GM18858 (cell line): ENCODE measurements at regions not wholly inside any gene's neighbourhood (a gene's known extent, or its start where the extent isn't known, plus 50 kb on each side); places are given as distances from the start of the nearest gene placed in this dataset.

Experiments used
- ATAC-seq: cut with Tn5 transposase; IDR thresholded peaks from one replicate; pipeline ENCODE4 v1.9.1; 2021; ENCODE audit not compliant: unreplicated experiment

DNA sequence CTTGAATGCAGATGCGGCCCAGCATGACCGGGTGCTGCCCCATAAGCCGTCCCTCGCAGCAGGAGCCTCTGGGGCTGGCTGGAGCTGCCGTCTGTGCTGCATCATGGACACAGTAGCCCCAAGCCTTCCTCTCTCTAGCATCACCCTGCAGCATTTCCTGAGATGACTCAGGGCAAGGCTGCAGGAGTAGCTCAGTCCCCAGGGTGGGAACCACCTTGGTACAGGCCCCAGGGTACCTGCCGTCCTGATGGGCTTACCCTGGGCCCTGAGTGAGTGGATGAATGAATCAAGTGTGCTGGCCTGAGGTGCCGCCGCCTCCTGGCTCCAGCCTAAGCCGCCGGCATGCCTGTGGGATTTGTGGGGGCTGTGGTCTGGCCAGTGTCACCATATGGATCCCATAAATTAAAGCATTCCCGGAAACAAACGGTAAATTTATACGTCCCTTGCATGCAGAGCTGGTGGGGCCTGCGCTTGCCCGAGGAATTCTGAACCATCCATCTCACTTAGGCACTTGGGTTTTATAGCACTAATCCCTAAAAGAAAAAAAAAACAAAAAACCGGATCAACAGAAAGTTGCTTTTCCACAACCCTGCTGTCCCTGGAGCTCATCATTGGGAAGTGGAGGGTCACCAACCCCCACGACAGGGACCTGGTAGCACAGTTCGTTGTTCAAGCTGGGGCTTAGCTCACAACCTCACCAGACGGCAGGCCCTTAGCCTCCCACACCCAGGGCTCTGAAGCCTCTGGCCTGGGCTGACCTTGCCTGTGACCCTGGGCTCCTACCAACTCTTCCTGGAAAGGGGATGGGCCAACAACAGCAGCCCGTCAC lies 242.6 kb upstream of the CIBAR2 start:
- no peak for ATAC-seq

- ATAC-seq: no peak
These were observed 243.2 kb upstream of the CIBAR2 start for GRCh38 chr16:85355515-85355837.

GRCh38 chr16:85356157-85356556 lies 243.9 kb upstream of the CIBAR2 start:
- no peak for ATAC-seq

DNA sequence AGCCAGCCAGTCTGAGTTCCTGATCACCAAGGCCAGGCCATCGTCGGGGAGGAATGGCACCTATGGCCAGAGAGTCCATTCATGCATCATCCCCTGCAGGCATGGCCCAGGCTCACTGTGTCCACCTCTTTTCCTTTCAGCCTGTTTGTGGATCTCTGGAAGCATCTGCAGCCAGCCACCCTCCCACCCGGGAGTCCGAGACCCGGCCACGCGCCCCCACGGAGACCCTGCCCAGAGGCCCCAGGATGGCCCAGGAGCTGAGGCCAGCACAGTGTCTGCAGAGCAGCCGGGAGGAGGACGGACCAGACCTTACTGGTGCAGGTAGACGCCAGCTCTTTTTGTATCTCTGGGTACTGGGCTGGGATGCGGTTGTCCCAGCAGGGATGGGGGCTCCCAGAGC lies 245.1 kb upstream of the CIBAR2 start:
- ATAC-seq: no peak

- no peak for ATAC-seq
These were observed 245.7 kb upstream of the CIBAR2 start for GRCh38 chr16:85357924-85358505.

- no peak for ATAC-seq
These were observed 246.5 kb upstream of the CIBAR2 start for GRCh38 chr16:85358704-85359146.

GRCh38 chr16:85359147-85359822 lies 247.0 kb upstream of the CIBAR2 start:
- no peak for ATAC-seq

DNA sequence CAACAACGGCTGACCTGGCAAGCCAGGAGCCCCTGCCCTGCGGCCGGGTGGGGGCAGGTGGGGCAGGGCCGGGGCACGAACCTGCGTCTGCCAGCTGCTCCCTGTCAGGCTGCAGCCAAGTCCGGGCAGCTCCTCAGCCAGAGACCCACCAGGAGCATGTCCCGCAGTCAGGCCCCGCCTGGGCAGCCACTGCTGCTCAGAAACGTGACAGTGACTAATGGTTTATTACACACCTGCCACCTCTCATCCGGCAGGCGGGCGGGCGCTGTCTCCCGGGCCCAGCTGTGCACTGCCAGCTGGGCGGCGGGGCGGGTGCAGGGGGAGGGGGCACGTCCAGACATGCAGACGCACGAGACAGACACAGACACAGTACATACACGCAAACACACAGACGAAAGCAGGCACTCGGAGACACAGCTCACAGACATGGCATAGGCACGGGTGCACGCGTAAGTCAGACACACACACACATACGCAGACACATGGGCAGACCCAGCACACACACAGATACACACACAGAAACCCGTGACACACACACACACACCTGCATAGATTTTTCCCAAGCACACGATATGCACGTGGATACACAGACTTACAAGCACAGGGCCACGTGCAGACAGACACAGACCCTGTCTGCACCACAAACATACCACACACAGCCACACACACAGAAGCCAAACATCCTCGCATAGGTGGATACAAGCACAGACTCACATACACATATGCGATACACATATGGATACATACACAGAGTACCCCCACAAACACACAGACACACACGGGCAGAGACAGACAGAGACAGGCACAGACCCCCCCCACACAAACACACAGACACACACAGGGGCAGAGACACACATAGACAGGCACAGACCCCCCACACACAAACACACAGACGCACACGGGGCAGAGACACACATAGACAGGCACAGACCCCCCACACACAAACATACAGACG lies 248.3 kb upstream of the CIBAR2 start:
- ATAC-seq: no peak

DNA sequence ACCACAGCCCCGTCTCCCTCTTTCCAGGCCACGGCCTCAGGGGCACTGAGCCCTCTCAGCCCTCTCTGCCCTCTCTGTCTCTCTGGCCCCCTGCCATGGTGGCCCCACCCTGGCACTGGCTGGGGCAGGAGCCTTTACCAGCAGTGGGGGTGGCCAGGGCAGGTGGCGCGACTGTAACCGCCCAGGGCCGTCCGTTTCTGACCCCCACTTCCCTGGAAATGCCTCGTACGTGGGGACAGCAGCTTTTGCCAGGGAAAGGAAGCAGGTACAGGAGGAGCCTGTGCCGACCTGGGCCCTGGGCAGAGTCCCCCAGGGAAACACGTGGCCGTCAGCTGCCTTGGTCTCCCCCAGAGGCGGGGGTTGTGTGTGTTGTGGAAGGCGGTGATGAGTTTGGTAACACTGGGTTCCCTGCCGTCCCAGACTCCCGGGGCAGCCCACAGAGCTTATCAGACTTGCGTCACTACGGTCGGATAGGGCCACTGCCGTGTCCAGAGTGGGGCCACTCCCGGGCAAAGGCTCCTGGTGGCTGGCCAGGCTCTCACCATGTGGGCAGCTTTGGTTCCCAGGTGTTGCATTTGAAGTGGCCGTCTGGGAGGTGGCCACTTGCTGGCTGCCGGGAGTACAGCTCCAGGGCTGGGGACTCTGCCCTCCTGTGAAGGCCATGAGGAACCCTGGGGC lies 249.3 kb upstream of the CIBAR2 start:
- ATAC-seq: no peak

GRCh38 chr16:85362443-85362842 lies 250.2 kb upstream of the CIBAR2 start:
- ATAC-seq: no peak

- ATAC-seq: no peak
These were observed 249.7 kb upstream of the GSE1 start for GRCh38 chr16:85363427-85363826.

DNA sequence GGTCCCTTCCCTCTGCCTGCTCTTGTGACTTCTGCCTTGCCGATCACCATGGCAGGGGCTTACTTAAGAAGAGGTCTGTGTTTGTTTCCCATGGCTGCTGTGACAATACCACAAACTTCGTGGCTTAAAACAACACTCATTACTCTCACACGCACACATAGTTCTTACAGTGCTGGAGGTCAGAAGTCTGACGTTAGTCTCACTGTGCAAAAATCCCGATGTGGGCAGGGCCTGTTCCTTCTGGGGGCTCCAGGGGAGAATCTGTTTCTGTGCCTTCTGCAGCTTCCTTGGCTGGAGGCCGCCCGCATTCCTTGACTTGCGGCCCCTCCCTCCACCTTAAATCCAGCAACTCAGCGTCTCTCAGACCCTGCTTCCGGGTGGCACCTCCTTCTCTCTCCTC lies 249.2 kb upstream of the GSE1 start:
- no peak for ATAC-seq

DNA sequence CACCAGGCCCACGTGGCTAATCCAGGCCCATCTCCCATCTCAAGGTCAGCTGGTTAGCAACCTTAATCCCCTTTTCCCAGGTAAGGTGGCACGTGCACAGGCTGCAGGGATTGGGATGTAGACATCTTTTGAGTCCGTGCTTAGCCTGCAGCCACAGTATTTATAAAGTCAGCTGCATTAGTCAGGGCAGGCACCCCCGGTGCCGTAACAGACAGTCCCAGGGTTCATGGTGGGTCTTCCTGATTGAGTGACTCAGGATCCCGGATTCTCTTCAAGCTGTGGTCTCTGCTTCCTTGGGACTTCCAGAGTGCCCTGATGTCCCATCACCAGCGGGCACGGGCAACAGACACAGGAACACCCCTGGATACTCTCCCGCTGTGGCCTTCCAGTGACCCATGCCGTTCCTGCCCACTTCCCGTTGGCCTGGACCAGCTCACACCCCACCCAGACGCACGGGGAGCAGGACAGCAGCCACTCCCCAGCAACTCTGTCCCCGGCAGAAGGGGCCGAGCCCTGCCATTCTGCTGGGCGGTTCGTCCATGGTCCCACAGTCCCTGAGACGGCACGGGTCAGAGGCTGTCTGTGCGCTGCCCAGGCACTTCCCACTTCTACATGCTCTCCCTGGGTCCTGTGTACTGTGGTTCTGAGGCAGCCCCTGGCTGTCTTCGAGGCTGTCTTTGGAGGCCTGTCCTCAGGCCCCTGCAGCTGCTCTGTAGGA lies 248.6 kb upstream of the GSE1 start:
- ATAC-seq: no peak

GRCh38 chr16:85365120-85365519 lies 248.0 kb upstream of the GSE1 start:
- ATAC-seq: no peak

- ATAC-seq: no peak
These were observed 246.9 kb upstream of the GSE1 start for GRCh38 chr16:85366031-85366763.

DNA sequence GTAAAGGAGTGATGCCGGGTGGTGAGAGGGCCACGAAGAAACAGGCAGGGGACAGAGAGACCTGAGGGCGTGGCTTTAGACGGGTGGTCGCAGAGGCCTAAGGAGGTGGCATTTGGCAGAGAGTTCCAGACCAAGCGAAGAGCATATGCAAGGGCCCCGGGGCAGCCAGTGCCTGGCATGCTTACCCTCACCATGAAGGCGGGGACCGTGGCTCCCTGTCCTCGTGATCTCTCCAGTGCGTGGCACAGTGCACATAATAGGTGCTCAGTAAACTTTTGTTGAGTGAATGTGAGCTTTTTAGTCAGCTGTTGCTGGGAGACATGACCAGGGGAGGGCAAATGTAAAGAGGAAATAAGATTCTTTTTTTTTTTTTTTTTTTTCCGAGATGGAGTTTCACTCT lies 245.6 kb upstream of the GSE1 start:
- no peak for ATAC-seq

DNA sequence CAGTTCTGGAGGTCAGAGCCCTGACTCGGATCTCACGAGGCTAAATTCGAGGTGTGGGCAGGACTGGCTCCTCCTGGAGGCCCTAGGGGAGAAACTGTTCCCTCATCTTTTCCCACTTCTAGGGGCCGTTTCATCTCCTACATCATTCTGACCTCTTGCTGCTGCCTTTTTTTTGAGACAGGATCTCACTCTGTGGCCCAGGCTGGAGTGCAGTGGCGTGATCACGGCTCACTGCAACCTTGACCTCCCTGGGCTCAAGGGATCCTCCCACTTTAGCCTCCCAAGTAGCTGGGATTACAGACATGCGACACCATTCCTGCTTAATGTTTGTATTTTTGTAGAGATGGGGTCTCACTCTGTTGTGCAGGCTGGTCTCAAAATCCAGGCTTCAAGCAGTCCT lies 244.1 kb upstream of the GSE1 start:
- no peak for ATAC-seq

DNA sequence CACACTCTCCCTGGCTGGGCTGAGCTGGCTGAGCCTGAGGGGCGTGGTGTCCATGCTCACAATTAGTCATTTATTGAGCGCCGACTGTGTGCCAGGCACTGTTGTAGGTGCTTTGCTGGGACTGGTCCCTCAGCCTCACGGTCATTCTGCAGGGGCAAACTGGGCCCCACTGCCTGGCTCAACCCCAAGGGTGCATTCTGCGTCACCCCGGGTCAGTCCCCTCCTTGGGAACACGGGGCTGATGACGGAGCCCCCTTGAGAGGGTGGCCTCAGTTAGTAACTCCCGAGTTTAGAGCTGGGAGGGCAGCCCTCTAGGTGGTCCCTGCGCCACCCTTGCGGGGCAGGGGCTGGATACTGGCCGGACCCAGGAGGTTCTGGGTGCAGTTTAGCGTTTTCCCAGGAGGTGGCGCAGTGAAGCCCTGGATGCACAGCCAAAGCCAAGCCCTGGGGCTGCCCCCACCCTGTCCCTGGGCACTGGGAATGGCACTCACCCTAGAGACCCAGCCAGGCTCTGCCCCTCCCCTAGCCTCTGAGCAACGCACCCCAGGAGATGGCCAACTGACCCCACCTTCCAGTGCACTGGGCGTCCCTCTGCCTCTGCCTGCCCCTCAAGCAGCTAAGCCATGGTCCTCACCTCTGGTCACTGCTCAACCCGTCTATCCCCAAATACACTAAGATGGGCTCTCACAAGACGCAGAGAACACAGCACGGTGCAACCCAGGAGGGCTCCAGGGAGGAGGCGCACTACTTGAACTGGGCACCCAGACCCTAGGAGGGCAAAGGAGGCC lies 243.2 kb upstream of the GSE1 start:
- ATAC-seq: no peak

DNA sequence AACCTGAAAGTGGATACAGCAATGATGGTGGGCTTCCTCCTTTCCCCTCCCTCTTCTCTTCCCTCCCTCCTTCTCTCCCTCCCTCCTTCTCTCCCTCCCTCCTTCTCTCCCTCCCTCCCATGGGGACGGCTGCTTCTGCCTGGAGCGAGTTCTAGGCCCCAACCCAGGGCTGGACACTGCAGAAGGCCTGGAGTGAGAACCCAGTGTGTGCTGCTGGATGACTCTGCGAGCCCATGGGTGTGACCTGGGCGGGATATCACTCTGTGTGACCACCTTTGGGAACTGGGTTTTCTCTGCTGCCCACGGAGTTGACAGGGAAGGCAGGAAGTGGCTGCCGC lies 242.6 kb upstream of the GSE1 start:
- no peak for ATAC-seq
